WI38 (cell line): ENCODE measurements at regions not wholly inside any gene's neighbourhood (a gene's known extent, or its start where the extent isn't known, plus 50 kb on each side); places are given as distances from the start of the nearest gene placed in this dataset.

ENCODE experiments used
- H3K4me3 ChIP-seq: 2 replicates; pipeline ENCODE4 v1.5.1; 2011; ENCODE audit warnings: low read depth, mild to moderate bottlenecking, control low read depth, low read length
- CTCF ChIP-seq: IDR thresholded peaks from 2 replicates; pipeline ENCODE4 v1.5.1; 2012; ENCODE audit warnings: low read depth, mild to moderate bottlenecking, control low read depth, low read length

- no peak overlapping the region for H3K4me3 ChIP-seq
- no peak for TF ChIP-seq CTCF
Observed at GRCh38 chr12:92623386-92623785, 79.4 kb upstream of the PLEKHG7 start.

- H3K4me3 ChIP-seq: no peak overlapping the region
- no peak for TF ChIP-seq CTCF
Observed at GRCh38 chr12:92621833-92622232, 81.0 kb upstream of the PLEKHG7 start.

- no peak overlapping the region for H3K4me3 ChIP-seq
- no peak for TF ChIP-seq CTCF
Observed at GRCh38 chr12:92621312-92621711, 81.5 kb upstream of the PLEKHG7 start.

- no peak for TF ChIP-seq CTCF
- H3K4me3 ChIP-seq: no peak overlapping the region
Observed at GRCh38 chr12:92619730-92620684, 82.8 kb upstream of the PLEKHG7 start.

GRCh38 chr12:92619026-92619425, 83.8 kb upstream of the PLEKHG7 start:
- TF ChIP-seq CTCF: no peak
- no peak overlapping the region for H3K4me3 ChIP-seq

- TF ChIP-seq CTCF: no peak
- no peak overlapping the region for H3K4me3 ChIP-seq
Observed at GRCh38 chr12:92615703-92616102, 87.1 kb upstream of the PLEKHG7 start.

- TF ChIP-seq CTCF: no peak
Observed at GRCh38 chr12:92615086-92615485, 87.7 kb upstream of the PLEKHG7 start.

More at GRCh38 chr12:92615086-92615485, 87.7 kb upstream of the PLEKHG7 start:
- no peak overlapping the region for H3K4me3 ChIP-seq
